Spinal cord (tissue), 9 donors: ENCODE measurements at regions not wholly inside any gene's neighbourhood (a gene's known extent, or its start where the extent isn't known, plus 50 kb on each side); places are given as distances from the start of the nearest gene placed in this dataset.

Source experiments
- DNase-seq, 6 donors: peaks; one replicate each; pipeline versions ENCODE4 v3.0.0 to v3.0.0-alpha.2; 2013 to 2015; ENCODE audit warnings: low spot score in 6 of 6, low read depth in 4 of 6
- H3K27ac ChIP-seq: one replicate; pipeline ENCODE4 v1.5.1; 2013; ENCODE audit warnings: low read depth, low read length, control low read depth
- H3K27me3 ChIP-seq: one replicate; pipeline ENCODE4 v1.6.1; 2013; ENCODE audit warnings: low read length; ENCODE audit not compliant: control insufficient read depth, insufficient read depth
- H3K36me3 ChIP-seq: one replicate; pipeline ENCODE4 v1.6.1; 2013; ENCODE audit warnings: low read length; ENCODE audit not compliant: control insufficient read depth, insufficient read depth
- H3K4me1 ChIP-seq: one replicate; pipeline ENCODE4 v1.6.1; 2013; ENCODE audit warnings: low read length; ENCODE audit not compliant: control insufficient read depth, insufficient read depth
- H3K4me3 ChIP-seq: one replicate; pipeline ENCODE4 v1.5.1; 2013; ENCODE audit warnings: low read depth, low read length, control low read depth
- H3K9me3 ChIP-seq: one replicate; pipeline ENCODE4 v1.6.1; 2013; ENCODE audit warnings: low read length; ENCODE audit not compliant: control insufficient read depth, insufficient read depth
- WGBS: methylation state at CpG from one replicate; pipeline ENCODE4 v1.1.5; 2013; ENCODE audit warnings: missing lambda C conversion rate; ENCODE audit not compliant: insufficient coverage; 5-methylcytosine and 5-hydroxymethylcytosine counted together
- donor health status: healthy.

DNA sequence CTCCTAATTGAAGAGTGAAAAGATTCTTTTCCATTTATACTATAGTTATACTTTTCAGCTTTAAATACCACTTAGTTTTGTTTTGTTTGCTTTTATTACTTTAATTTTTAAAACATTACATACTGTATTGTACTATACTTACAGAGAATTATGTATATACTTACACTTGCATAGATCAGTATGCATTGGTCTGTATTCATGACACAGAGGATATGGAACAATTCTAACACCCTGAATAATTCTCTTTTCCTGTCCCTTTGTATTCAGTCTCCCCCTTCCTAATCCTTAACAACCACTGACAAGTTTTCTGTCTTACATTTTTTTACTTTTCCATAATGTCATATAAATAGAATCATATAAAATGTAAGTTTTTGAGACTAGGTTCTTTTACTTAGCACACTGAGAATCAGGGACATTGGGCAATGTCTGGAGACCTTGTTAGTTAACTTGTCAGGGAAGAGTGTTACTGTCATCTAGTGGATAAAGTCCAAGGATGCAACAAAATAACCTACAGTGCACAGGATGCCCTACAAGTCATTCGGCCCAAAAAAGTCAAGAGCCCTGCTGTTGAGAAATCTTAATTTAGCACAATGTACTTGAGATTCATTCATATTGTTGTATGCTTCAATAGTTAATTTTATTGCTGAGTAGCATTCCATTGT lies 95.7 kb upstream of the MCTP2 start:
- no CpG with 5 or more reads among the region's 1 CpG for WGBS
- H3K4me3 ChIP-seq, result no peak overlapping the region
- H3K27ac ChIP-seq, result no peak overlapping the region
- no peaks in the 10 kb centered on the region for H3K4me1 ChIP-seq
- H3K36me3 ChIP-seq, result no peaks in the 10 kb centered on the region
- DNase-seq, result peak in 3 of 6 donors; percentile 9 to 48 (median 9)
- no peaks in the 10 kb centered on the region for H3K9me3 ChIP-seq
- H3K27me3 ChIP-seq, result no peaks in the 10 kb centered on the region

DNA sequence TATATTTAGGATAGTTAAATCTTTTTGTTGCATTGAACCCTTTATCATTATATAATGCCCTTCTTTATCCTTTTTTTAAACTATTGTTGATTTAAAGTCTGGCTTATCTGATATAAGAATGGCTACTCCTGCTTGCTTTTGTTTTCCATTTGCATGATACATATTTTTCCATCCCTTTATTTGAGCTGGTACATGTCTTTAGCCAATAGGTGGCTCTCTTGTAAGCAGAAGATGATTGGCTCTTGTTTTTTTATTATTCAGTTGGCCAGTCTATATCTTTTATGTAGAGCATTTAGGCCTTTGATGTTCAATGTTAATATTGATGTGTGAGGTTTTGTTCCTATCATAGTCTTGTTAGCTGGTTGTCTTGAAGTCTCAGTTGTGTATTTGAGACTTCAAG lies 99.5 kb upstream of the MCTP2 start:
- H3K27me3 ChIP-seq, result no peaks in the 10 kb centered on the region
- no peaks in the 10 kb centered on the region for H3K4me1 ChIP-seq
- no peak overlapping the region for H3K4me3 ChIP-seq
- no peaks in the 10 kb centered on the region for H3K36me3 ChIP-seq
- H3K27ac ChIP-seq, result no peak overlapping the region
- DNase-seq, result no peak
- no peaks in the 10 kb centered on the region for H3K9me3 ChIP-seq

- Histone ChIP-seq H3K4me1 (no peaks in the 10 kb centered on the region), H3K27ac (no peak overlapping the region), H3K36me3 (no peaks in the 10 kb centered on the region), H3K9me3 (no peaks in the 10 kb centered on the region), H3K27me3 (no peaks in the 10 kb centered on the region), H3K4me3 (no peak overlapping the region)
- no peak for DNase-seq
- 100% methylated on average over 1 of the region's 4 CpGs for WGBS
Measured at GRCh38 chr15:94130504-94130903, 100.9 kb upstream of the MCTP2 start.

- DNase-seq, result peak in 1 of 6 donors; percentile 54
- 90% methylated on average over 3 of the region's 3 CpGs for WGBS
Measured at GRCh38 chr15:94127006-94127405, 104.4 kb upstream of the MCTP2 start.

DNA sequence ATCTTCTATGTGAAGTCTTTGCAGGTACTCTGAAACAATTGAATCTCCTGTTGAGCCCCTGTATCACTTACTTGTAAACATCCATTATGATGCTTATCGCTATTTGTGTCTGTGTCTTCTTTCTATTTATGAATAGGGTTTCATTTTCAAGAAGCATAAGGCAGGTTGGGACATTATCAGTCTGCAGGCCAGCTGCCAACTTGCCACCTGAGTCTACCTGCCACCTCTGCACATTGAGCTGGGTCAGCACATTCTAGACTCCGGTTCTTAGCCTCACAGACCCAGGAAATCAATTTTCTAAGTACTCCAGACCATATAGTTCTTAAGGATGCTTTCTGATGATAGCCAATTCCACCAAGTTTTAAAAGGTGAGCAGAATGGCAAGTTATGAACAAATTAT lies 105.7 kb upstream of the MCTP2 start:
- Histone ChIP-seq H3K4me1 (no peaks in the 10 kb centered on the region), H3K36me3 (no peaks in the 10 kb centered on the region), H3K4me3 (no peak overlapping the region), H3K27ac (no peak overlapping the region), H3K27me3 (no peaks in the 10 kb centered on the region), H3K9me3 (no peaks in the 10 kb centered on the region)
- no peak for DNase-seq
- WGBS, result no CpG with 5 or more reads among the region's 2 CpGs

More at GRCh38 chr15:94127006-94127405, 104.4 kb upstream of the MCTP2 start:
- Histone ChIP-seq H3K9me3 (no peaks in the 10 kb centered on the region), H3K4me3 (no peak overlapping the region), H3K36me3 (no peaks in the 10 kb centered on the region), H3K27me3 (no peaks in the 10 kb centered on the region), H3K4me1 (no peaks in the 10 kb centered on the region), H3K27ac (no peak overlapping the region)

DNA sequence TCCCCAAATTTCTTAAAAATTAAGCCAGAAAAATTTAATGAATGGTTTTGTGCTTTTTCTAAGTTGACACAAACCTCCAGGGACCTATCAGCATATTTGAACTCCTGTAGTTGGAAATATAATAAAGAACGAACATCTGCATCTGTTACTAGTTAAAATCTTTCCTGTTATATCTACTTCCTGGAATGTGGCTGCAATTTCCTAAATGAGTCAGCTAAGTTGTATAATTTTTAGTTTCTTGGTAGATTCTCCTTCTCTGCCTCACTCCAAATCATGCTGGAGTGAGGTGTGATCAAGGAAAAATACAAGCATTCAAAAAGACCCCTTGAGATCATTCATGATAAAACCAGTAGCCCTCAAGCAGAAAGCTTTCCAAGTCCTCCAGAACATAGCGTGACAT lies 106.2 kb upstream of the MCTP2 start:
- no CpG with 5 or more reads among the region's 2 CpGs for WGBS
- DNase-seq, result no peak

DNA sequence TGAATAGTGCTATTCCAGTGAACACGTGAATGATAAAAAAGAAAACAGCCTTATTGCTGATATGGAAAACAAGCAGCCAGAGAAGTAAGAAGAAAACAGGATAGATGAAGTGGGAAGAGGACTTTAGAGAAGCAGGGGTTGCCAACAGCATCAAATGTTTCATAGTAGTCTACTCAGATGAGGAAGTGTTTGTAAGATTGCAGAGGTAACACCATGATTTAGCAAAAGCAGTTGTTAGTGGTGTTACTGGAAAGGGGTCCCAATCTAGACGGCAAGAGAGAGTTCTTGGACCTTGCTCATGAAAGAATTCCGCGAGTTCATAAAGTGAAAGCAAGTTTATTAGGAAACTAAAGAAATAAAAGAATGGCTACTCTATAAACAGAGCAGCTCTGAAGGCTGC lies 108.8 kb upstream of the MCTP2 start:
- H3K27ac ChIP-seq, result no peak overlapping the region
- H3K27me3 ChIP-seq, result no peaks in the 10 kb centered on the region
- no peak for DNase-seq
- peaks cover 5% of the 10 kb centered on the region for H3K4me1 ChIP-seq
- no peak overlapping the region for H3K4me3 ChIP-seq
- 20% methylated on average over 2 of the region's 4 CpGs for WGBS
- H3K36me3 ChIP-seq, result no peaks in the 10 kb centered on the region
- H3K9me3 ChIP-seq, result no peaks in the 10 kb centered on the region

More for the DNA sequence above, 106.2 kb upstream of the MCTP2 start:
- Histone ChIP-seq H3K27me3 (no peaks in the 10 kb centered on the region), H3K27ac (no peak overlapping the region), H3K36me3 (no peaks in the 10 kb centered on the region), H3K4me3 (no peak overlapping the region), H3K4me1 (no peaks in the 10 kb centered on the region), H3K9me3 (no peaks in the 10 kb centered on the region)

DNA sequence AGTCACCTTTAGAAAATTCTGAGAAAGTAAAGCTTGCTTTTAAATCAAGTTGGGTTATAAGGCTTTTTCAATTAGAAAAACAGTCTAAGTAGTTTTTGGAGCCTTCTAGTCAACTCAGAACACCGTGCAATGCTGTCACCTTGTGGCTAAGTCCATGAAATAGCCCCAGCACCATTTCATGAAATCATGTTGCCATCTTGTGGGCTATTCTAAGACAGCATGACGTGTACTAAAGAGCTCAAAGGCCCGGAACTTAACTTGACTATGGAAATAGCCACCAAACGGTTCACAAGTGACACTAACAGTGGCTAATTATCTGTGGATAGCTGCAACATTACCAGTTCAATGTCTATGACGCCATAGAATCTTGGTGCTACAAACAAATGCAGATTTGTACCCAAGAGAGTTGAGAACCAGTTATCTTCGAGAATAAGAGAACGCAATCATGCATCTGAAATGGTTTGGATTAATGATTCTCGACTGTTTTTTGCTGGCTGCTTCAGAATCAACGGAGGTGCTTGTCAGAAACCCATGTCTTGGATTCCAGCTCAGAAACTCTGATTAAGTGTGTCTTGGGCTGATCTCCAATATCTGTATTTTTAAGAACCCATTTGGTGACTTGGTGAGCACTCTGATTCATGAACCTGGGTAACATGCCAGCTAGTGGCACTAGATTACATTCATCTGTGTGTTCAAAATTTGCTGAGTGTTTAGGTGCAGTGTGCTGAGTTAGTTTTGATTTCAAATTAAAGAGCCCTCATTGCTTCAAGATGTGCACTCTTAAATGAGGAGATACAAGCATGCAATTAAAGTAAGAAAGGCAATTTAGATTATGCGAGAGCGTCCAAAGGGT lies 111.2 kb upstream of the MCTP2 start:
- no peaks in the 10 kb centered on the region for H3K36me3 ChIP-seq
- WGBS, result 48% methylated on average over 7 of the region's 11 CpGs
- no peaks in the 10 kb centered on the region for H3K9me3 ChIP-seq
- peaks cover 5% of the 10 kb centered on the region for H3K4me1 ChIP-seq
- H3K27me3 ChIP-seq, result no peaks in the 10 kb centered on the region
- DNase-seq, result peak; percentile 84 to 98 (median 86)
- peak overlapping the region; percentile 53 for H3K27ac ChIP-seq
- H3K4me3 ChIP-seq, result no peak overlapping the region

- Histone ChIP-seq H3K4me3 (no peak overlapping the region), H3K27ac (peak overlapping the region; percentile 53), H3K9me3 (no peaks in the 10 kb centered on the region), H3K36me3 (no peaks in the 10 kb centered on the region), H3K27me3 (no peaks in the 10 kb centered on the region), H3K4me1 (peaks cover 5% of the 10 kb centered on the region)
- 0% methylated on average over 1 of the region's 6 CpGs for WGBS
- DNase-seq, result peak; percentile 10 to 79 (median 36)
Measured at GRCh38 chr15:94119298-94119811, 112.0 kb upstream of the MCTP2 start.
